Epithelial cell of esophagus (primary cell): ENCODE measurements at regions not wholly inside any gene's neighbourhood (a gene's known extent, or its start where the extent isn't known, plus 50 kb on each side); places are given as distances from the start of the nearest gene placed in this dataset.
A peak's percentile ranks its signal among the peaks of the same experiment; 100 is the strongest.

Source experiments
- DNase-seq: peaks from one replicate; pipeline ENCODE4 v3.0.0; 2010; ENCODE audit warnings: low read depth
- H3K4me3 ChIP-seq: 2 replicates; pipeline ENCODE4 v1.5.1; 2011; ENCODE audit warnings: mild to moderate bottlenecking, low read length, control low read depth
- TF ChIP-seq, protein P1 (sequence below): IDR thresholded peaks from 2 replicates; pipeline ENCODE4 v1.5.1; 2011; ENCODE audit warnings: low read depth, mild to moderate bottlenecking, low read length, control low read depth, inconsistent platforms; ENCODE audit not compliant: insufficient read depth; ENCODE audit errors: missing control alignments

GRCh38 chr3:106582151-106582550 is 713.3 kb upstream of the CBLB start:
- no peak for DNase-seq
- TF ChIP-seq, protein P1, sequence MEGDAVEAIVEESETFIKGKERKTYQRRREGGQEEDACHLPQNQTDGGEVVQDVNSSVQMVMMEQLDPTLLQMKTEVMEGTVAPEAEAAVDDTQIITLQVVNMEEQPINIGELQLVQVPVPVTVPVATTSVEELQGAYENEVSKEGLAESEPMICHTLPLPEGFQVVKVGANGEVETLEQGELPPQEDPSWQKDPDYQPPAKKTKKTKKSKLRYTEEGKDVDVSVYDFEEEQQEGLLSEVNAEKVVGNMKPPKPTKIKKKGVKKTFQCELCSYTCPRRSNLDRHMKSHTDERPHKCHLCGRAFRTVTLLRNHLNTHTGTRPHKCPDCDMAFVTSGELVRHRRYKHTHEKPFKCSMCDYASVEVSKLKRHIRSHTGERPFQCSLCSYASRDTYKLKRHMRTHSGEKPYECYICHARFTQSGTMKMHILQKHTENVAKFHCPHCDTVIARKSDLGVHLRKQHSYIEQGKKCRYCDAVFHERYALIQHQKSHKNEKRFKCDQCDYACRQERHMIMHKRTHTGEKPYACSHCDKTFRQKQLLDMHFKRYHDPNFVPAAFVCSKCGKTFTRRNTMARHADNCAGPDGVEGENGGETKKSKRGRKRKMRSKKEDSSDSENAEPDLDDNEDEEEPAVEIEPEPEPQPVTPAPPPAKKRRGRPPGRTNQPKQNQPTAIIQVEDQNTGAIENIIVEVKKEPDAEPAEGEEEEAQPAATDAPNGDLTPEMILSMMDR: no peak

DNA sequence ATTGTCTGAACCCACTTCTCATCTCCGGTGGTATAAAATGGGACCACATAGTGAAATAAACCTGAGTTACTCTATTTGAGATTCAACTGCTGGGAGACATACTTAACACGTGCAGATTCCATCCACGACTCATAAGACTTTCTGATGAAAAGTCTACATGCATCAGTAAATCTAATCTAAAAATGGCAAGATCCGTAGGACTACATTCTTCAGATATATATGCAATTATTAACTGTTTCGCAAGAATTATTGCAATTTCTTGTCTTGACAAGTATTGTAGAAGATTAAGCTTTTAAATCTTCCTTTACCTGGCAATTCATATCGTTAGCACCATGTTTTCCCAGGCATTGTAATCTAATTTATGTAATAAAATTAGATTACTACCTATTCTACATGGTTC is 718.7 kb upstream of the CBLB start:
- no peak overlapping the region for H3K4me3 ChIP-seq
- DNase-seq: peak; percentile 73
- TF ChIP-seq, protein P1: no peak

More at GRCh38 chr3:106582151-106582550, 713.3 kb upstream of the CBLB start:
- no peak overlapping the region for H3K4me3 ChIP-seq

DNA sequence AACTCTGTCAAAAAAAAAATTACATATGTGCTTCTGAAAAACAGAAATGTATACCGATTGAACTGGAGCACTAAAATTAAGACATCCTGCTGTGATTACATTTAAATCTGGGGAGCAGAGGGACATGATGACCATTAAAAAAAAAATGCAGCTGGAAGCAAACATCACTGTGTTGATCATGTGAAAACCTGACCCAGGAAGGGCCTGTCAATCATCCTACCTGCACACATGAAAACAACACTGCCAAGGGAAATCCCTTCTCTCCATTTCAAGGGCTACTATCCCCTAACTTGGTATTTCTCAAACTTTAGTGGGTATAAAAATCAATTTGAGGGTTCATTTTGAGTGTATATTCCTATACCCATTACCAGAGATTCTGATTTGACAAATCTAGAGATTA is 719.9 kb upstream of the CBLB start:
- peak; percentile 84 for DNase-seq
- H3K4me3 ChIP-seq: no peak overlapping the region
- TF ChIP-seq, protein P1: no peak

GRCh38 chr3:106589311-106589942 is 720.6 kb upstream of the CBLB start:
- TF ChIP-seq, protein P1: no peak
- no peak overlapping the region for H3K4me3 ChIP-seq
- DNase-seq: peak; percentile 94

DNA sequence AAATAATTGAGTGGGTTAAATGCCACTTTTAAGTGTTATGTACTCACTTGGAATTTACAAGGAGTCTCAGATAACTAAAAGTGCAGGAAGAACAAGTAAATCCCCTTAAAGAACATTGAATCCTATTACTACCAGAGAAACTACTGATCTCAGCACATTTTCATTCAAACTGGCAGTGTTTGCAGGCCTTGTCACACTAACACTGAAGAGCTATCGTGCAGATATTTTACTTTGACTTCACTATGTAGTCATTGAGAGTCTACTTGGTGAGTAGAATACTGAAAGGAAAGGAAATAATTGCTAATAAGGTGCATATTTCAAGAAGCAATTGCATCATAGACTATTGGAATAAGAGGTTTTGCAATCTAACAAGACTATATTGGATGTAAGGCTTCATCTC is 721.4 kb upstream of the CBLB start:
- TF ChIP-seq, protein P1: no peak
- DNase-seq: peak; percentile 37
- no peak overlapping the region for H3K4me3 ChIP-seq

DNA sequence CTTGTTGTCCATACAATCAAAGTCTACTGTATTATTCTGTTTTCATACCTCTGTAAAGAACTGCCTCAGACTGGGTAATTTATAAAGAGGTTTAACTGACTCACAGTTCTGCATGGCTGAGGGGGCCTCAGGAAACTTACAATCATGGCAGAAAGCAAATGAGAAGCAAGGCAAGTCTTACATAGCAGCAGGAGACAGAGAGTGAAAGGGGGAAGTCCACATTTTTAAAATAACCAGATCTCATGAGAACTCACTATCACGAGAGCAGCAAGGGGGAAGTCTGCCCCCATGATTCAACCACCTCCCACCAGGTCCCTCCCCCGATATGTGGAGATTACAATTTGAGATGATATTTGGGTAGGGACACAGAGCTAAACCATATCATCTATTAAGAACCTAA is 724.6 kb upstream of the CBLB start:
- no peak for DNase-seq
- TF ChIP-seq, protein P1: no peak
- H3K4me3 ChIP-seq: no peak overlapping the region

DNA sequence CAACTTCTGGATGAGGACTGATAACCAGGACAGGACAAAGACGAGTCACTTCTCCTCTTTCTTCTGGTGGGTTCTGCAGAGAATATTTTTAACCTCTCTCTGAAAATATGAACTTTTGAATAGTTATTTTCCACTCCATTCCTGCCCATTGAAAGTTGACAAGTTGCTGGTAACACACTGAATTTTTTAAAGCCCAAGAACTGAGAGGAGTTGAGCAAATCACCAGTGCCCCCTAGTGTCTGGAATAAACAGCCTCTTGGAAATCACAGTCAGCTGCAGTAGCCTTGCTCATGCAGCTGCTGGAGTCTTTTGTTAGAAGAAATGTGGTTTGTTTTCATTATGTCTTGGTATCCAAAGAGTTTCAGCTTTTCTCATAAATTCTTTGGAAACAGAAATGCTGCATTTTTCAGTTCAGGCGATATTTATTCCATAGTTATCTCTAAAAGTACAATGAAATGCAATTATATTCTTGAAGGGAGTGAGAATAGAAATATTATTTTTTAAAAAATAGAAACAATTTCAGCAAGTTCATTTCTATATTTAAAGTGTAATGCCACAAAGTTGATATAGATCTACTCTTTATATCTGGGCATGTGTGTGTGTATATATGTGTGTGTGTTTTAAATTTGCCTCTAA is 741.0 kb upstream of the CBLB start:
- peak; percentile 83 for DNase-seq
- TF ChIP-seq, protein P1: peak; percentile 91
- H3K4me3 ChIP-seq: no peak overlapping the region
